ENCODE measurements at regions not wholly inside any gene's neighbourhood (a gene's known extent, or its start where the extent isn't known, plus 50 kb on each side); places are given as distances from the start of the nearest gene placed in this dataset.

- H3K36me3 ChIP-seq (replicated peaks in 1 of 2; ENCODE audit: control insufficient read depth in 1 of 2, insufficient read depth in 2 of 2, low read length in 1 of 2): no peaks in the 10 kb centered on the region
- no peaks in the 10 kb centered on the region for H3F3A ChIP-seq (replicated peaks; ENCODE audit: insufficient read depth)
- no peaks in the 10 kb centered on the region for H3K79me2 ChIP-seq (ENCODE audit: insufficient read depth)
- 0 out of 2 replicates have a peak, but pooled peaks cover 3% of the 10 kb centered on the region for H3K9me3 ChIP-seq
- no peak overlapping the region for H3K4me3 ChIP-seq (ENCODE audit: low read depth in 2 of 2, low read length in 1 of 2)
- no peaks in the 10 kb centered on the region for H3K9me2 ChIP-seq
- H2AFZ ChIP-seq (ENCODE audit: low read depth): no peak overlapping the region
- H3K9ac ChIP-seq: no peak overlapping the region
- no peak for DNase-seq
- TF ChIP-seq CTCF (IDR thresholded peaks at IDR 0.05) (no peak), FOXJ3 (CRISPR knock-in tag; IDR thresholded peaks at IDR 0.05) (no peak), POLR2AphosphoS5 (IDR thresholded peaks at IDR 0.05; ENCODE audit: low read depth, low read length) (no peak), ELF1 (IDR thresholded peaks at IDR 0.05) (no peak), EZH2phosphoT487 (IDR thresholded peaks at IDR 0.05; ENCODE audit: borderline replicate concordance, low read depth) (no peak), FOXM1 (IDR thresholded peaks at IDR 0.05; ENCODE audit: low read depth) (no peak), CHD2 (IDR thresholded peaks at IDR 0.05; ENCODE audit: low read length, partially characterized antibody) (no peak), RXRA (IDR thresholded peaks at IDR 0.05; ENCODE audit: borderline replicate concordance, low read depth) (no peak)
- TF ChIP-seq, protein P1, sequence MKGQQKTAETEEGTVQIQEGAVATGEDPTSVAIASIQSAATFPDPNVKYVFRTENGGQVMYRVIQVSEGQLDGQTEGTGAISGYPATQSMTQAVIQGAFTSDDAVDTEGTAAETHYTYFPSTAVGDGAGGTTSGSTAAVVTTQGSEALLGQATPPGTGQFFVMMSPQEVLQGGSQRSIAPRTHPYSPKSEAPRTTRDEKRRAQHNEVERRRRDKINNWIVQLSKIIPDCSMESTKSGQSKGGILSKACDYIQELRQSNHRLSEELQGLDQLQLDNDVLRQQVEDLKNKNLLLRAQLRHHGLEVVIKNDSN (IDR thresholded peaks at IDR 0.05; ENCODE audit: borderline replicate concordance, low read depth): no peak
- ChIA-PET POLR2A (no interaction called here), CTCF (no interaction called here)
- no peaks in the 10 kb centered on the region for H3K4me1 ChIP-seq (ENCODE audit: control insufficient read depth in 1 of 2, insufficient read depth in 2 of 2, low read depth in 1 of 2, low read length in 1 of 2)
- no peak overlapping the region for H3K27ac ChIP-seq (ENCODE audit: low read depth in 2 of 2, low read length in 1 of 2)
- WGBS (ENCODE audit: low lambda C conversion rate): 3% methylated on average over 2 of the region's 2 CpGs
- H3K27me3 ChIP-seq (ENCODE audit: insufficient read depth): no peaks in the 10 kb centered on the region
- no peak overlapping the region for H3K4me2 ChIP-seq
- no peaks in the 10 kb centered on the region for H4K20me1 ChIP-seq (ENCODE audit: insufficient read depth)
Measured at GRCh38 chr4:11106759-11107158, 321.9 kb downstream of the HS3ST1 start.

DNA sequence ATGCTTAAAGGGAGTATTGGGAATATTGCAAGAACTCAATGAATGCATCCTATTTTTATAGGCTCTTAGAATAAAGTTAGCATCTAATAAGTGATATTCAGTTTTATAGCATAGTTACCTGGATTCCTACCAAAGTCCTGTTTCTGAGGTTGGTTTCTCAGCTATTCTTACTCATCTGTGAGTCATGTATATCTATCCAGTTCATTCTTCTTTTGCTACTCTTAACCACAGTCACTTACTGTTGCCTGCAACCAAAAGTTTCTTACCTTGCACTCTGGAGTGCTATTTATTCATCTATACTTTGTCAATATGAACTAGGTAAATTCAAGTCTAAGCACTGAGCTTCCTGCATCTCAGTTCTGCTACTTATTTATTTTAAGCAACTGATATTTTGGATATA is 322.5 kb downstream of the HS3ST1 start:
- TF ChIP-seq MEF2A (IDR thresholded peaks at IDR 0.05; ENCODE audit: borderline replicate concordance, low read depth): no peak
- TF ChIP-seq TCF12 (IDR thresholded peaks at IDR 0.05): no peak
- TF ChIP-seq ELF1 (IDR thresholded peaks at IDR 0.05): no peak
- TF ChIP-seq CTCF (IDR thresholded peaks at IDR 0.05): no peak
- TF ChIP-seq MXI1 (IDR thresholded peaks at IDR 0.05; ENCODE audit: low read depth, low read length): no peak
- no peak for TF ChIP-seq FOSL2 (IDR thresholded peaks at IDR 0.05; ENCODE audit: borderline replicate concordance, low read depth)
- TF ChIP-seq USF2 (IDR thresholded peaks at IDR 0.05; ENCODE audit: borderline replicate concordance, low read depth, low read length): no peak
- TF ChIP-seq NFIC (IDR thresholded peaks at IDR 0.05; ENCODE audit: borderline replicate concordance): no peak
- POLR2A ChIA-PET: no interaction called here
- CTCF ChIA-PET: no interaction called here

More for the DNA sequence above, 322.5 kb downstream of the HS3ST1 start:
- 0 out of 2 replicates have a peak, but pooled peaks cover 3% of the 10 kb centered on the region for H3K9me3 ChIP-seq
- no peak overlapping the region for H3K4me3 ChIP-seq (ENCODE audit: low read depth in 2 of 2, low read length in 1 of 2)
- H3K27ac ChIP-seq (ENCODE audit: low read depth in 2 of 2, low read length in 1 of 2): no peak overlapping the region
- H4K20me1 ChIP-seq (ENCODE audit: insufficient read depth): no peaks in the 10 kb centered on the region
- no peak for DNase-seq
- no peaks in the 10 kb centered on the region for H3K79me2 ChIP-seq (ENCODE audit: insufficient read depth)
- no peaks in the 10 kb centered on the region for H3K36me3 ChIP-seq (replicated peaks in 1 of 2; ENCODE audit: control insufficient read depth in 1 of 2, insufficient read depth in 2 of 2, low read length in 1 of 2)
- H3K9ac ChIP-seq: no peak overlapping the region
- no peaks in the 10 kb centered on the region for H3K9me2 ChIP-seq
- H3K4me2 ChIP-seq: no peak overlapping the region
- H3K4me1 ChIP-seq (ENCODE audit: control insufficient read depth in 1 of 2, insufficient read depth in 2 of 2, low read depth in 1 of 2, low read length in 1 of 2): no peaks in the 10 kb centered on the region
- no peak overlapping the region for H2AFZ ChIP-seq (ENCODE audit: low read depth)
- H3K27me3 ChIP-seq (ENCODE audit: insufficient read depth): no peaks in the 10 kb centered on the region
- H3F3A ChIP-seq (replicated peaks; ENCODE audit: insufficient read depth): no peaks in the 10 kb centered on the region

All from SK-N-SH (cell line).